Ascending aorta (tissue), 2 donors: ENCODE measurements at regions not wholly inside any gene's neighbourhood (a gene's known extent, or its start where the extent isn't known, plus 50 kb on each side); places are given as distances from the start of the nearest gene placed in this dataset.

Experiments
- DNase-seq, 2 donors: peaks; one replicate each; pipeline ENCODE4 v3.0.0-alpha.2; 2019; ENCODE audit warnings: low spot score in 2 of 2
- H3K27ac ChIP-seq, 2 donors: fragments of 200-600 bp; sonication (generic); one replicate each; pipeline ENCODE4 v1.5.1; 2016 to 2017; ENCODE audit warnings: mild to moderate bottlenecking in 1 of 2
- H3K27me3 ChIP-seq: fragments of 200-600 bp; sonication (generic); one replicate; pipeline ENCODE4 v1.5.1; 2017
- H3K36me3 ChIP-seq, 2 donors: fragments of 200-600 bp; sonication (generic); one replicate each; pipeline ENCODE4 v1.5.1; 2016
- H3K4me1 ChIP-seq, 2 donors: fragments of 200-600 bp; sonication (generic); one replicate each; pipeline ENCODE4 v1.5.1; 2016 to 2017; ENCODE audit warnings: mild to moderate bottlenecking in 1 of 2
- H3K4me3 ChIP-seq, 2 donors: fragments of 200-600 bp; sonication (generic); one replicate each; pipeline ENCODE4 v1.5.1; 2016 to 2017; ENCODE audit warnings: mild to moderate bottlenecking in 1 of 2
- H3K9me3 ChIP-seq, 2 donors: fragments of 200-600 bp; sonication (generic); one replicate each; pipeline ENCODE4 v1.5.1; 2016
- intact Hi-C: fragments of 100-400 bp; cut with DNase I; formaldehyde crosslinking; loops from one replicate; pipeline ENCODE4 v1.15.1; 2023
- TF ChIP-seq, protein P1 (sequence below), 3 experiments: fragments of 200-600 bp in 2 of 3; fragments of 450-650 bp in 1 of 3; sonication (generic) in 2 of 3; IDR thresholded peaks; one replicate each; pipeline ENCODE4 v1.5.1; 2016 to 2019; ENCODE audit warnings: antibody characterized with exemption in 3 of 3, mild to moderate bottlenecking in 1 of 3, moderate library complexity in 1 of 3

- intact Hi-C loops: no loop called here
- TF ChIP-seq, protein P1, sequence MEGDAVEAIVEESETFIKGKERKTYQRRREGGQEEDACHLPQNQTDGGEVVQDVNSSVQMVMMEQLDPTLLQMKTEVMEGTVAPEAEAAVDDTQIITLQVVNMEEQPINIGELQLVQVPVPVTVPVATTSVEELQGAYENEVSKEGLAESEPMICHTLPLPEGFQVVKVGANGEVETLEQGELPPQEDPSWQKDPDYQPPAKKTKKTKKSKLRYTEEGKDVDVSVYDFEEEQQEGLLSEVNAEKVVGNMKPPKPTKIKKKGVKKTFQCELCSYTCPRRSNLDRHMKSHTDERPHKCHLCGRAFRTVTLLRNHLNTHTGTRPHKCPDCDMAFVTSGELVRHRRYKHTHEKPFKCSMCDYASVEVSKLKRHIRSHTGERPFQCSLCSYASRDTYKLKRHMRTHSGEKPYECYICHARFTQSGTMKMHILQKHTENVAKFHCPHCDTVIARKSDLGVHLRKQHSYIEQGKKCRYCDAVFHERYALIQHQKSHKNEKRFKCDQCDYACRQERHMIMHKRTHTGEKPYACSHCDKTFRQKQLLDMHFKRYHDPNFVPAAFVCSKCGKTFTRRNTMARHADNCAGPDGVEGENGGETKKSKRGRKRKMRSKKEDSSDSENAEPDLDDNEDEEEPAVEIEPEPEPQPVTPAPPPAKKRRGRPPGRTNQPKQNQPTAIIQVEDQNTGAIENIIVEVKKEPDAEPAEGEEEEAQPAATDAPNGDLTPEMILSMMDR (IDR thresholded peaks at IDR 0.05): no peak
These were observed 210.6 kb upstream of the ATP10A start for GRCh38 chr15:26073430-26074333.

GRCh38 chr15:26070095-26070532, 207.0 kb upstream of the ATP10A start:
- H3K36me3 ChIP-seq: no peaks in the 10 kb centered on the region
- TF ChIP-seq, protein P1 (IDR thresholded peaks at IDR 0.05): no peak
- no peak overlapping the region for H3K4me3 ChIP-seq
- intact Hi-C loops: no loop called here
- H3K9me3 ChIP-seq: no peaks in the 10 kb centered on the region
- H3K4me1 ChIP-seq: no peaks in the 10 kb centered on the region
- H3K27me3 ChIP-seq: no peaks in the 10 kb centered on the region
- DNase-seq: no peak
- no peak overlapping the region for H3K27ac ChIP-seq

More at GRCh38 chr15:26073430-26074333, 210.6 kb upstream of the ATP10A start:
- no peak for DNase-seq
- Histone ChIP-seq H3K36me3 (no peaks in the 10 kb centered on the region), H3K27ac (no peak overlapping the region), H3K4me1 (no peaks in the 10 kb centered on the region), H3K9me3 (no peaks in the 10 kb centered on the region), H3K4me3 (no peak overlapping the region), H3K27me3 (no peaks in the 10 kb centered on the region)

- DNase-seq: no peak
- Histone ChIP-seq H3K4me1 (no peaks in the 10 kb centered on the region), H3K9me3 (no peaks in the 10 kb centered on the region), H3K4me3 (no peak overlapping the region), H3K27ac (no peak overlapping the region), H3K27me3 (no peaks in the 10 kb centered on the region), H3K36me3 (no peaks in the 10 kb centered on the region)
- intact Hi-C loops: no loop called here
- TF ChIP-seq, protein P1 (IDR thresholded peaks at IDR 0.05): no peak
These were observed 206.1 kb upstream of the ATP10A start for GRCh38 chr15:26069231-26069641.

- TF ChIP-seq, protein P1 (IDR thresholded peaks at IDR 0.05): no peak
- H3K27me3 ChIP-seq: no peaks in the 10 kb centered on the region
- no peak overlapping the region for H3K27ac ChIP-seq
- H3K9me3 ChIP-seq: no peaks in the 10 kb centered on the region
- no peaks in the 10 kb centered on the region for H3K4me1 ChIP-seq
- intact Hi-C loops: no loop called here
- no peak for DNase-seq
- H3K36me3 ChIP-seq: no peaks in the 10 kb centered on the region
- H3K4me3 ChIP-seq: no peak overlapping the region
These were observed 203.8 kb upstream of the ATP10A start for GRCh38 chr15:26066896-26067295.

GRCh38 chr15:26065723-26066122, 202.6 kb upstream of the ATP10A start:
- Histone ChIP-seq H3K9me3 (no peaks in the 10 kb centered on the region), H3K27ac (no peak overlapping the region), H3K4me3 (no peak overlapping the region), H3K4me1 (no peaks in the 10 kb centered on the region), H3K36me3 (no peaks in the 10 kb centered on the region), H3K27me3 (no peaks in the 10 kb centered on the region)
- TF ChIP-seq, protein P1 (IDR thresholded peaks at IDR 0.05): no peak
- intact Hi-C loops: no loop called here
- DNase-seq: no peak
